Stimulated activated naive B cell treated with anti-CD40 and anti-IgM and Interleukin-4, amounts not matched to agents 10 μg/mL and 1 μg/mL and 100 μg/mL, for 72 hours (primary cell): ENCODE measurements at regions not wholly inside any gene's neighbourhood (a gene's known extent, or its start where the extent isn't known, plus 50 kb on each side); places are given as distances from the start of the nearest gene placed in this dataset.

Experiments
- ATAC-seq, 2 donors: fragments of 150-1000 bp; cut with Tn5 transposase; replicated peaks; 2 replicates each; pipeline ENCODE4 v1.10.0; 2021; ENCODE audit warnings: moderate library complexity in 1 of 2
- DNase-seq: peaks from one replicate; pipeline ENCODE4 v3.0.0; 2021
- H3K27ac Mint-ChIP-seq: one replicate; pipeline ENCODE4 v1.8.0; 2022; ENCODE audit warnings: mild to moderate bottlenecking, mixed read lengths
- H3K27me3 Mint-ChIP-seq, 2 donors: one replicate each; pipeline ENCODE4 v1.8.0; 2022; ENCODE audit warnings: mixed read lengths in 2 of 2
- H3K36me3 Mint-ChIP-seq, 2 donors: one replicate each; pipeline ENCODE4 v1.8.0; 2022; ENCODE audit warnings: mixed read lengths in 2 of 2, mild to moderate bottlenecking in 1 of 2
- H3K4me1 Mint-ChIP-seq, 2 donors: one replicate each; pipeline ENCODE4 v1.8.0; 2022; ENCODE audit warnings: mixed read lengths in 2 of 2, mild to moderate bottlenecking in 1 of 2
- H3K4me3 Mint-ChIP-seq, 2 donors: one replicate each; pipeline ENCODE4 v1.8.0; 2022; ENCODE audit warnings: mild to moderate bottlenecking in 2 of 2, mixed read lengths in 2 of 2, moderate library complexity in 1 of 2
- H3K9me3 Mint-ChIP-seq, 2 donors: one replicate each; pipeline ENCODE4 v1.8.0; 2022; ENCODE audit warnings: mixed read lengths in 2 of 2, mild to moderate bottlenecking in 1 of 2

- DNase-seq = no peak
- Mint-ChIP-seq H3K9me3 (peaks cover 0 to 3% of the 10 kb centered on the region in 2 donors), H3K36me3 (peaks cover 0 to 2% of the 10 kb centered on the region in 2 donors), H3K27me3 (no peaks in the 10 kb centered on the region), H3K27ac (no peak overlapping the region), H3K4me1 (no peaks in the 10 kb centered on the region), H3K4me3 (no peak overlapping the region)
- ATAC-seq = no peak
Observed at GRCh38 chr5:125263356-125263755, 516.9 kb upstream of the ZNF608 start.

- H3K4me1 Mint-ChIP-seq = no peaks in the 10 kb centered on the region
Observed at GRCh38 chr5:125266106-125266505, 519.7 kb upstream of the ZNF608 start.

DNA sequence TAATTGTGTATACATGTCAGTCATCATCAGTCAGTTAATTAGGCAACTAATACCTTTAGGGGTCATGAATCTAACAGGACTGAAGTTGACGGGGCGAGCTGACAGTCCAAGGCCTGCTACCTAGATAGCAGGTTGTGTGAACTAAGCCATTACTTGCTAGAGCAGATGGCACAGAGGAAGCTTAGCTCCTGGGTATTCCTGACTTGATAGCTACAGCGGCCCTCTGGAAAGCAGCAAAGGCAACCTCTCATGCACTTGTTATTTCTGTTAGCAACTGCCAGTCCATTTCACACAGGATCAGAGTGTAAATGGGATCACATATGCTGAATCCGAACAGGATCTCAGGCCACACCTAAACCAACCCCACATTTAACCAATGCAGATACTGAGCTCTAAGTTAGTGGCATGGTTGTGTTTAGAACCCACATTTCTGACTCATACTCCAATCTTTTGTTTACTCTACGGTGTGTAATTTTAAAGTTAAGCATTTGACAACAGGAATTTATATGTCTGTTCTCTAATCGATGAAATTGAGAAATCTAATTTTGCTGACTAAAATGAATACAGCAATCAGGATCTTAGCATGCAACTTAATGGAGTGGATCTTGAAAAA, 521.3 kb upstream of the ZNF608 start:
- Mint-ChIP-seq H3K4me3 (no peak overlapping the region), H3K27ac (no peak overlapping the region), H3K9me3 (peaks cover 0 to 1% of the 10 kb centered on the region in 2 donors), H3K36me3 (peaks cover 0 to 2% of the 10 kb centered on the region in 2 donors), H3K4me1 (peaks cover 5 to 15% of the 10 kb centered on the region in 2 donors), H3K27me3 (peaks cover 0 to 4% of the 10 kb centered on the region in 2 donors)
- DNase-seq (no peak), ATAC-seq (no peak)

More at GRCh38 chr5:125266106-125266505, 519.7 kb upstream of the ZNF608 start:
- DNase-seq = no peak
- no peak overlapping the region for H3K27ac Mint-ChIP-seq
- peaks cover 0 to 1% of the 10 kb centered on the region in 2 donors for H3K9me3 Mint-ChIP-seq
- H3K4me3 Mint-ChIP-seq = no peak overlapping the region
- H3K36me3 Mint-ChIP-seq = peaks cover 0 to 2% of the 10 kb centered on the region in 2 donors
- ATAC-seq = no peak
- H3K27me3 Mint-ChIP-seq = peaks cover 0 to under 1% of the 10 kb centered on the region in 2 donors

- H3K4me3 Mint-ChIP-seq = no peak overlapping the region
- peaks cover 9 to 22% of the 10 kb centered on the region in 2 donors for H3K4me1 Mint-ChIP-seq
- peaks cover 0 to 2% of the 10 kb centered on the region in 2 donors for H3K36me3 Mint-ChIP-seq
- no peak overlapping the region for H3K27ac Mint-ChIP-seq
- H3K27me3 Mint-ChIP-seq = peaks cover 4 to 9% of the 10 kb centered on the region in 2 donors
- DNase-seq = no peak
- H3K9me3 Mint-ChIP-seq = peaks cover 0 to 1% of the 10 kb centered on the region in 2 donors
- no peak for ATAC-seq
Observed at GRCh38 chr5:125269926-125270325, 523.5 kb upstream of the ZNF608 start.

DNA sequence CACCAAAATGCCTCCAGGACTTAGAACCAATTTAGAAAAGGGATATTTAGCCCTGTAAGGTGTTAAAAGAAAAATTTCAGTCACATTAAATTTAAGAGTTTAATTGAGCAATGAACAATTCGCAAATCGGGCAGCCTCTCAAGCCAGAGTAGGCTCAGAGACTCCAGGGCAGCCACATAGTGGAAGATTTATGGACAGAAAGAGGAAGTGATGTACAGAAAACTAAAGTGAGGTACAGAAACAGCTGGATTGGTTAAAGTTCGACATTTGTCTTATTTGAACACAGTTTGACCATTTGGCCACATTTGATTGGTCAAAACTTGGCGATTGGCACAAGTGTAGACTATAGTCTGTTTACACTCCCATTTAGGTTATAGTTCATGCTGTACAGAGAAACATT, 525.9 kb upstream of the ZNF608 start:
- H3K27me3 Mint-ChIP-seq = peaks cover 4 to 9% of the 10 kb centered on the region in 2 donors
- peak; percentile 69 to 70 for ATAC-seq
- H3K4me3 Mint-ChIP-seq = no peak overlapping the region
- H3K36me3 Mint-ChIP-seq = no peaks in the 10 kb centered on the region
- H3K27ac Mint-ChIP-seq = no peak overlapping the region
- no peaks in the 10 kb centered on the region for H3K9me3 Mint-ChIP-seq
- no peak for DNase-seq
- peaks cover 9 to 22% of the 10 kb centered on the region in 2 donors for H3K4me1 Mint-ChIP-seq

DNA sequence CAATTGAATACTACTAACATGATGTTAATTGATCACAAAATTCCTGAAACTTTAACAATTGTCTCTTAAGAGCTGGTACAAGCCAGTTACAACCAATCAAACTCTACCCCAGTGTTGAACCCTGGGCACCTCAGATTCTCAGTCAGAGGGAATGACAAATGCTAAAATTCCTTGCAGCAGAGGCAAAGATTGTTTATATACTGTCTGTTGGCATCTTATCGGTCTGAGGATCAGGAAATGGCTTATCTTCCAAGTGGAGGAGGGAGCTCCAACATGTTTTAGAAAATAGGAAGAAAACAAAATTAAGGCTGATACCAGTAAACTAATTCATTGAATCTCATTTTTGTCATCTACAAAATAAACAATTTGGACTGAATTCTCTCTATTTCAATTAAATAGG, 527.8 kb upstream of the ZNF608 start:
- H3K9me3 Mint-ChIP-seq = no peaks in the 10 kb centered on the region
- H3K4me3 Mint-ChIP-seq = no peak overlapping the region
- no peaks in the 10 kb centered on the region for H3K36me3 Mint-ChIP-seq
- H3K27ac Mint-ChIP-seq = no peak overlapping the region
- ATAC-seq = no peak
- peaks cover 9 to 22% of the 10 kb centered on the region in 2 donors for H3K4me1 Mint-ChIP-seq
- peaks cover 4 to 9% of the 10 kb centered on the region in 2 donors for H3K27me3 Mint-ChIP-seq
- DNase-seq = no peak

GRCh38 chr5:125274938-125275724, 528.7 kb upstream of the ZNF608 start:
- no peak for DNase-seq
- Mint-ChIP-seq H3K4me1 (peaks cover 9 to 22% of the 10 kb centered on the region in 2 donors), H3K27ac (no peak overlapping the region), H3K4me3 (no peak overlapping the region), H3K36me3 (no peaks in the 10 kb centered on the region), H3K27me3 (peaks cover 4 to 9% of the 10 kb centered on the region in 2 donors), H3K9me3 (peaks cover 0 to 3% of the 10 kb centered on the region in 2 donors)
- no peak for ATAC-seq

GRCh38 chr5:125275725-125276090, 529.3 kb upstream of the ZNF608 start:
- no peak overlapping the region for H3K4me3 Mint-ChIP-seq
- ATAC-seq (no peak), DNase-seq (no peak)
- no peak overlapping the region for H3K27ac Mint-ChIP-seq
- peaks cover 9 to 22% of the 10 kb centered on the region in 2 donors for H3K4me1 Mint-ChIP-seq
- no peaks in the 10 kb centered on the region for H3K36me3 Mint-ChIP-seq
- peaks cover 4 to 9% of the 10 kb centered on the region in 2 donors for H3K27me3 Mint-ChIP-seq
- peaks cover 0 to 3% of the 10 kb centered on the region in 2 donors for H3K9me3 Mint-ChIP-seq

DNA sequence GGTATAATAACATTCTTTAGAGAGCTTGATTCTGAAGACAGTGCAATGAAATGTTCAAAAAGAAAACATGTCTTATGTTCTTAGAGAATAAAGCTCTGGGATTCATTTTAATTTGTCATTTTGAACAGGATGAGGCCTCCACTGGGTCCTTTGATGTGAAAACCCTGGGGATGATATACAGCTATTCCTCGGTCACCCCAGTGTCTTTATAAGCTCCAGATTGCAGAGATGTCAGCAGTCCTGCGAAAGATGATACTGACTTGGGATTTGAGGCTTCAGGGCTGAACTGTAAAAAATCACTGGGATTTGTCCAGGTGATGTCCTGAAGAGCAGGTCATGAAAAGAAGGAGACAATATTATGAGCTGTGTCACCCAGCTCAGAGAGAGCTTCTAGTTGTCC, 529.7 kb upstream of the ZNF608 start:
- peaks cover 0 to 3% of the 10 kb centered on the region in 2 donors for H3K9me3 Mint-ChIP-seq
- DNase-seq = no peak
- peaks cover 4 to 9% of the 10 kb centered on the region in 2 donors for H3K27me3 Mint-ChIP-seq
- no peak overlapping the region for H3K4me3 Mint-ChIP-seq
- no peak overlapping the region for H3K27ac Mint-ChIP-seq
- no peaks in the 10 kb centered on the region for H3K36me3 Mint-ChIP-seq
- no peak for ATAC-seq
- peaks cover 9 to 22% of the 10 kb centered on the region in 2 donors for H3K4me1 Mint-ChIP-seq

DNA sequence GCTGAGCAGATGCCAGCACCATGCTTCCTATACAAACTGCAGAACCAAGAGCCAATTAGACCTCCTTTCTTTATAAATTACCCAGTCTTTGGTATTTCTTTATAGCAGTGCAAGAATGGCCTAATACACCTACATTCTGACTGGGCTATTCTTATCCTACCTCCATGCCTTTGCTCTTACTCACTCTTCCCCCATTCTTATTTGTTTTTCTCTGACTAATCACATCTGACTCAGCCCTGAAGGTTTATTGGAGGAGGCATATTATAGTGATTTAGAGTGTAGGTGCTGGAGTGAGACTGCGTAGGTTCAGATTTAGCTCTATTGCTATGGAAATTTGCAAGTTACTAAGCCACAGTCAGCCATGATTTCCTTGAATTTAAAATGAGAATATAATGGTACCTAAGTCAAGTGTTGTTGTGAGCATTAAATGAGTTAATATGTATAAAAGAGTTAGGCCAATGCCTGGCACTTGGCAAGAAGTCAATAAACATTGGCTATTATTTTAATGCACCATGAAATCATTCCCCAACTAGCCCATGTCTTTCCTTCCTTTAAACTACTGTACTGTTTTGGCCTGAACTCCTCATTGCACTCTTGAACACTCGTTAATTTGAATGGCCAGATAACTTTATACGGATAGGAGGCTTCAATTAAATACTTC, 531.2 kb upstream of the ZNF608 start:
- Mint-ChIP-seq H3K36me3 (no peaks in the 10 kb centered on the region), H3K9me3 (peaks cover 0 to 3% of the 10 kb centered on the region in 2 donors), H3K4me1 (peaks cover 4 to 8% of the 10 kb centered on the region in 2 donors), H3K27ac (no peak overlapping the region), H3K4me3 (no peak overlapping the region), H3K27me3 (peaks cover 0 to 9% of the 10 kb centered on the region in 2 donors)
- ATAC-seq = no peak
- DNase-seq = no peak

GRCh38 chr5:125278711-125279110, 532.3 kb upstream of the ZNF608 start:
- Mint-ChIP-seq H3K27me3 (peaks cover 0 to under 1% of the 10 kb centered on the region in 2 donors), H3K36me3 (no peaks in the 10 kb centered on the region), H3K4me1 (no peaks in the 10 kb centered on the region), H3K27ac (no peak overlapping the region), H3K4me3 (no peak overlapping the region), H3K9me3 (peaks cover 0 to 3% of the 10 kb centered on the region in 2 donors)
- no peak for ATAC-seq
- DNase-seq = no peak

DNA sequence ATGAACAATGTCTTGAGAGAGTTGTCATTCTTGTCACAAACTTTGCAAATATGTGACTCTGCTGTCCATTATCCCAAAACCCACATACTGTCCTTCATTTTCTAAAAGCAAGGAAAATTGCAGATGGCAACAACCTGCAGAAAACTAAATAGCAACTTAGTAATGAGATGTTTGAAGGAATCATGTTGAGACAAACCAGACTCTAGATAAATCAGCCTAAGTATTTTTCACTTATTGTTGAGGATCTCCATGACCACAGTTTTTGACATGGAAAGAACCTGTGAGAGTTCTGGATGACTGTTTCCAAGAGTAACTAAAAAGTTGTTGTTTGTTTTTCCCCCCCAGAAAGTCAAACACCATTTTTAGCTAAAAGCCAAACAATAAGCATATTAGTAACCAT, 535.2 kb upstream of the ZNF608 start:
- H3K4me3 Mint-ChIP-seq = no peak overlapping the region
- peaks cover 0 to 3% of the 10 kb centered on the region in 2 donors for H3K9me3 Mint-ChIP-seq
- H3K36me3 Mint-ChIP-seq = no peaks in the 10 kb centered on the region
- ATAC-seq = no peak
- H3K4me1 Mint-ChIP-seq = no peaks in the 10 kb centered on the region
- no peak overlapping the region for H3K27ac Mint-ChIP-seq
- no peak for DNase-seq
- no peaks in the 10 kb centered on the region for H3K27me3 Mint-ChIP-seq

GRCh38 chr5:125283372-125283771, 536.9 kb upstream of the ZNF608 start:
- Mint-ChIP-seq H3K4me3 (no peak overlapping the region), H3K4me1 (no peaks in the 10 kb centered on the region), H3K36me3 (no peaks in the 10 kb centered on the region), H3K27me3 (no peaks in the 10 kb centered on the region), H3K9me3 (peaks cover 0 to 3% of the 10 kb centered on the region in 2 donors), H3K27ac (no peak overlapping the region)
- ATAC-seq (no peak), DNase-seq (no peak)

DNA sequence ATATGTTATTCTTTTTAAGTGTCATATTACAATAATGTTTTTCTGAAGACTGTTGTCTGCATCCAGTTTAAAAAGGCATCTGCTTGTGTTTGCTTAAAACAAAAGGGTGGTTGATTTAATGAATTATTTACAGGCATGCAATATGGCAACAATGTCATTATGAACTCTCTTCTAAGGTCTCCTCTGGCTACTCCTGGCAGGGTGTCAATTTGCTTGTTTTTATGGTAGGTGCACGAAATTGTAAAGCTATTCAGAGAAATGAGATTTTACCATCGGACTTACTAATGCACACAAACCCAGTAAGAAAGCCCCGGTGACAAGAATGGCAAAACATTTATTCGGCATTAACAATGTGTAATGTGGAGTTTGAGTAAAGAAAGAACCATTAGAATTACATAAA, 539.8 kb upstream of the ZNF608 start:
- Mint-ChIP-seq H3K4me1 (no peaks in the 10 kb centered on the region), H3K9me3 (no peaks in the 10 kb centered on the region), H3K36me3 (no peaks in the 10 kb centered on the region), H3K27me3 (no peaks in the 10 kb centered on the region), H3K27ac (no peak overlapping the region), H3K4me3 (no peak overlapping the region)
- ATAC-seq = no peak
- no peak for DNase-seq
